Activated CD4-positive, alpha-beta T cell treated with anti-CD3 and anti-CD28 coated beads, Interleukin-2, amount 50 U/mL, for 48 hours (primary cell): ENCODE measurements at regions not wholly inside any gene's neighbourhood (a gene's known extent, or its start where the extent isn't known, plus 50 kb on each side); places are given as distances from the start of the nearest gene placed in this dataset.

ENCODE experiments used
- DNase-seq, 2 experiments: peaks; one replicate each; pipeline ENCODE4 v3.0.0-alpha.2; 2020

GRCh38 chr5:173767574-173768266 is 120.4 kb upstream of the CPEB4 start:
- DNase-seq = no peak

DNA sequence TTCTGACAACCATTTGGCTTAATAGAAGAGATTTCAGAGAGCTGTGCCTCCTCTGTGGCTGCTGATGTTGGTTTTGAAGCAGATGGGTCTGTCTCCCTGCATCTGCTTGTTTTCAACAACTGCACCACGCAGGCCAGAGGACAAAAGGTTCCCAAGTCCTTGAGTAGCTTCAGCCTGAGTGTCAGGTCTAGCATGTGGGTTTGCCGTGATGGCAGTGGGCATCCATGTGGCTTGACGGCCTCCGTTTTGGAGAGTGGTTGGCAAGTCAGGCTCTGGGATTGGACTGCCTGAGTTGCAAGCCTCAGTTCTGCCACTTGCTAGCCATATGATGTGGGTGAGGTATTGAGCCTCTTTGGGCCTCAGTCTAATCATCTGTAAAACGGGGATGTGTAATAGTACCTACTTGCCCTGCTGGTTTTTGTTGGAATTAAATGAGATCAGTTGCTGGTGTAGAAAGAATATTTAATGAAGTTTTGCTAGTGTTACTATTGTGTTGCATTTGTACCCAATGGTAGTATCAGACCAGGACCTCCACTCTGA is 119.8 kb upstream of the CPEB4 start:
- no peak for DNase-seq

DNA sequence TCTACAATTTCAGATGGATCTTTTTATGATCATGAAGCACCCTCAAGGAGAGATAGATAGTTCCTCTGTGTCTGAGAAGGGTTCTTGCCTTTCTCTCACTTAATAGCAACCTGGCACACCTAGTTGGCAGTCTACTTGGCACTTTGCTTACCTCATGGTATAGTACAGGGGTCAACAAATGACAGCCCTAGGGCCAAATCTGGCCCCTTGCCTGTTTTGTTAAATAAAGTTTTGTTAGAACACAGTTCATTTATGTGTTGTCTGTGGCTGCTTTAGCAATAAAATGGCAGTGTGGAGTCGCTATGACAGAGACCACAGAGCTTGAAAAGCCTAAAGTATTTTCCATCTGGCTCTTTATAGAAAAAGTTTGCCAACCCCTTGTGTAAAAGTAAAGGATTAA is 119.3 kb upstream of the CPEB4 start:
- no peak for DNase-seq

- no peak for DNase-seq
Observed at GRCh38 chr5:173770637-173771036, 117.5 kb upstream of the CPEB4 start.

GRCh38 chr5:173771121-173771724 is 116.9 kb upstream of the CPEB4 start:
- no peak for DNase-seq

GRCh38 chr5:173771725-173772383 is 116.3 kb upstream of the CPEB4 start:
- DNase-seq = no peak

DNA sequence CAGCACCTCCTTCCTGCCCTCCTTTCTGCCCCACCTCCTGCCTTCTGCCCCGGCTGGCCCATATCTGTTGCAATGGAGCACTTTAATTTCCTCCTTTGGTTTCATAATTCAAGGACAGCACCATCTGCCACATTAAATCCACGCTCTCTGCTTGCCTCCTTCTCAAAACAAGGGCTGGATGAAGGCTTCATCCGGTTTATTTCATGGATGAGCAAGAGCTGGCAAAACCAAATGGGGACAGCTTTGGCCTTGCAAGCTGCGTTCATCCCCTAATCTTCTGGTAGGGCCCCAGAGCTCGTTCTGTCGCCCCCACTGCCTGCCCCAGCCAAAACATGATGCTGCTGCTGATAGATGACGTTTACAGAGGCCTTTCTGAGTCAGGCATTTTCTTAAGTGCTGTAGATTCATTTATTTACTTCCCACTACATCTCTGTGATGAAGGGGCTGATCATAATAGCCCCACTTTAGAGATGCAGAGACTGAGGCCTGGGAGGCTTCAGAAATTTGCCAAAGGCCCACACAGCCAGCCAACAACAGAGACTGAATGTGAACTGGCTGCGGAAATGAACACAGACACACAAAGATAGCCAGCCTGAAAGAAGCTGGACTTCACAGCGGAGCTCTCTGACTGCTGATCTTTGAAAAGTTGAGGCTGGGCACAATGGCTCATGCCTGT is 115.6 kb upstream of the CPEB4 start:
- DNase-seq = no peak

DNA sequence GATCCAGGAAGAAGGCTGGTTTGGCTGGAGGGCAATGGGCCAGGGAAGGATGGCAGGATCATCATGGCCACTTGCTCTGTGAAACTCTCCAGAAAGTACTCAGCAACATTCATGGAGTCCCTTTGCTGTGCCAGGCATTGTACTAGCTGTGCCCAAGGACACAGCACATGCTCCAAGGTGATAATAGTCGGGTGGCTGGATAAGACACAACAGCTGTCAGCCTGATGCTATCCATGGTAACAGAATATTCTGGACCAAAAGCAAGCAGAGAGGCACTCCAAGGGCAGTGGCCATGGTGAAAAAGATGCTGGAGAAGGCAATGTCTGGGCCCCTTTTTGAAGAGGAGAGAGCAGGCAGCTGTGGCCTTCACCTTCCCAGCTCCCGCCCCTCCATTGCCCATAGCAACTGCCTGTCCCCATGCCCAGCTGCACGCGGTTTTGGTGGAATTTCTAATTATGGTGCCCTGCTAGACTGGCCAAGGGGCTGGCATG is 113.8 kb upstream of the CPEB4 start:
- DNase-seq = no peak

DNA sequence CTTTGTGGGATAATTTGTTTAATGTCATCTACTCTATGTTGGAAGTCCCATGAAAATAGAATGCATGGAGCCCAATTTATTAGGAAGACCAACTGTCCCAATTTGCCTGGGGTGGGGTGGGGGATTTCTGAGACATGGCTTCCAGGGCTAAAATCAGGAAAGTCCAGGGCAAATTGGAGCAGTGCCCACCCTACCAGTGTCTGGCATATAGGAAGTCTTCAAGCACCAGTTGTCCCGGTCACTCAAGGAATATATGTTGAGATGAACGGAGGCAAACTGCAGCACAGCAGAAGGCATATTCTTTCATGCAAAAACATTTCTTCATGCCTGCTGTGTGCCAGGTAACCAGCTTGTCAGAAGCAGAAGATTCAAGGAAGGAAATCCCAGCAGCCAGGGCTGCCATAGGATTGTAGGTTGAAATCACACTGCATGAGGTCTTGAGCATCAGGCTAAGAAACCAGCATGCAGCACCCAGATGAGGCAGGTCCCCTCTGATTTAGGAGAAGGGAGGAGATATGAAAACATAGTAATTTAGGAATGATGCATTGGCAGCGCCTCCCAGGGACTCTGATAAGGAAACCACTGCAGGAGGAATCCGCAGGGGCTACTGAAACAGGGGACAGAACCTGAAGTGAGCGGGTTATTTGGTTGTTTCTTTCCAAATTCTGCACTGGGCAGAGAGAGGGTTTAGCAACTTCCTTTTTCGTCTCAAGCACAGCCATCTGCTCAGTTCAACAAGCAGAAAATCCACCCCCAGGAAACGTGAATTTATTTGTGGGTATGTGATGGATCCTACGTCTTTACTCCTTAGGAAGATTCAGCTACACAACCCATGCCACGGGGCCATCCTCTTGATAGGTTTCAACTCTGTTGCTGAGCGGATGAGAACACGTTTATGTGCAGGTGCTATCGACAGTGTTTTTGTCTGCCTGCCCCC is 112.6 kb upstream of the CPEB4 start:
- no peak for DNase-seq

DNA sequence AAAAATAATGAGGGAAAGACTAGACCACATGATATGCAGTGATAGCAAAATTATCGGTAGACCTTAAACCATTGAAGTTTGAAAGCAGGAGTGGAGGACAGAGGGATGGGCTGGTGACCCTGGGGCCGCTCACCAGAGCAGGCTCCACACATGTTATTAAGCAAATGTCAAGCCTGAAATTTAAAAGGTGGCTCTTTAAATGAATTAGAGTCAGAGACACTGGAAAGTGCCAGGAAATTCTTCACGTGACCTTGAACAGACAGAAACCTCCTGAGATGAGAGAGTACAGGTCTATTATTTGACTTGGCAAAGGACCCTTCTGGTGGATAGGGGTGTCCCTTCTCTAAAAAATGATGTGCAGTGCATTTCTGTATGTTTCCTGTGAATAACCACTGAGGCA is 111.0 kb upstream of the CPEB4 start:
- DNase-seq = no peak

GRCh38 chr5:173777674-173778073 is 110.5 kb upstream of the CPEB4 start:
- no peak for DNase-seq

DNA sequence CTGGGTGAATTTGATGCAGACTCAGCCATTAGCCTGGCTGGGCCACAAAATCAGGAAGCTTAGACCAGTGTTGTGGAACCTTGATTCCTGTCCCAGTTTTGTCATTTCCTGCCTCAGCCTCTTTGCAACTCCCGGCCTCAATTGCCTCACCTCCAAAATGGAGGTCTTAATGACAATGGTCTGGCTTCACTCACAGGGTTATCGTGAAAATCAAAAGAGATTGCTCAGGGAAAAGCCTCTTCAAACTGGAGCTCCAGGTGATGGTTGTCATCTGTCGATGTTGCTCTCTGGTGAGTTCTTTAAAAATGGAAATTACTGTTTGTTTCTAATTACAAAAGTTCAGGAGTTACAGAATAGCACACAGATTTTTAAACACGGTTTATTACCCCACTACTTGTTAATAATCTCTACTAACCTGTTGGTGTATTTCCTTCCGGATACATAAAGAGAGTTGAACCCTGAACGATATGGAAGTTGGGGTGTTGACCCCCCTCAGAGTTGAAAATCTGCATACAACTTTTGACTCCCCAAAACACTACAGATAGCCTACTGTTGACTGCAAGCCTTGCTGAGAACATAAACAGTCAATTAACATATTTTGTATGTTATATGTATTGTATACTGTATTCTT is 109.9 kb upstream of the CPEB4 start:
- no peak for DNase-seq

DNA sequence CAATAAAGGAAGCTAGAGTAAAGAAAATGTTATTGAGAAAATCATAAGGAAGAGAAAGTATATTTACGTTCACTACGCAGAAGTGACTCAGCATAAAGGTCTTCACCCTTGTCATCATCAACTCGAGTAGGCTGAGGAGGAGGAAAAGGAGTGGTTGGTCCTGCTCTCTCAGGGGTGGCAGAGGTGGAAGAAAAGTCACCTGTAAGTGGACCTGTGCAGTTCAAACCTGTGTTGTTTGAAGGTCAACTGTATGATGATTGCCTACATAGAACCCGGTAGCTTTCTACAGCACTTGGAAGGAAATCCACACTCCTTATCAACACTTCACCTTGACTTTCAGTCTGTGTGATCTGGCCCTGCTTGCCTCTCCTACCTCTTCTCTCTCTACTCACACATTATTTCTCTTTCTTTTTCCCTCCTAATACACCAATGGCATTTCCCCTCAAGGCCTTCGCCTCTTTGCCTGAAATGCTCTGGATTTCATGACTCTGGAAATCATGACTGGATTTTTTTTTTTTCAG is 109.3 kb upstream of the CPEB4 start:
- DNase-seq = no peak

DNA sequence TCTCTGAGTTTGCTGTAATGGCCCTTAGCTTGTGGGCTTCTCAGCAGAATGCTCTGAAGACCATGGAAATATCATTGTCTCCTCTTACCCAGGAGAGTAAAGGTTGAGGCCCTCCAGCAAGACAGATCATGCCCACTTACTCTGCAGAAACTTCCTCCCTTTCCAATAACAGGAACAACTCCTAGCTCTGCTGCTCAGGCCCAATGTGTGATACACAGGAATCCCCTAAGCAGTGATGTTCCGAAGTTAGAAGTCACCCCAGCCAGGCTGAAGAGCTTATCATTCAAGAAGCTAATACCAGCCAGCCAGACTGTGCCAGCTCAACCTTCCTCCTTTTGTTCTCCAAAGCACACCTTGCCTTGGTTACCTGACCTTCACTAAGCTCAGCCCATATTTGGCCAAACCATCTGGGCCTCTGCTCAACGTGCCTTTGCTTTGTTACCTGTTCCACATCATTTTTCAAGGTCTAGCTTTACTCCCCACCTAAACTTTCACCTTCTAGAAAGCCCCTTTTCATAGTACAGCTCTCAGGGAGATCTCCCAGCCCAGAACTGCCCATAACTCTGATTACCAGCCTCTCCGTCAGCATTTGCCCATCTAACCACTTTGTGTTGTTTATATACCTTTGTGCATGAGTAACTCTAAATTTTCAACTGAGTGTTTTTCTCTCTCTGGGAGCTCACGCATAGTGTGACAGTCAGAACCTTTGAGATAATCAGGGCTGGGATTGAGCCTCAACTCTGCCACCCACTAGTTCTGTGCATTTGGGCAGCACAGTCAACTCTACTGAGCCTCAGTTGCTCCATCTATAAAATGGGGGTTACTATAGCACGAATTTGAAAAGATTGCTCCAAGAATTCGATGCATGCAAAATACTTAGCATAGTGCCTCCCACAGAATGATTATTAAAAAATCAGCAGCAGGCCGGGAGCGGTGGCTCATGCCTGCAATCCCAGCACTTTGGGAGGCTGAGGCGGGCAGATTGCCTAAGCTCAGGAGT is 107.6 kb upstream of the CPEB4 start:
- no peak for DNase-seq

- no peak for DNase-seq
Observed at GRCh38 chr5:173781432-173781815, 106.7 kb upstream of the CPEB4 start.

GRCh38 chr5:173781816-173782670 is 106.1 kb upstream of the CPEB4 start:
- peak; percentile 54 to 66 for DNase-seq

- no peak for DNase-seq
Observed at GRCh38 chr5:173782671-173783101, 105.5 kb upstream of the CPEB4 start.

DNA sequence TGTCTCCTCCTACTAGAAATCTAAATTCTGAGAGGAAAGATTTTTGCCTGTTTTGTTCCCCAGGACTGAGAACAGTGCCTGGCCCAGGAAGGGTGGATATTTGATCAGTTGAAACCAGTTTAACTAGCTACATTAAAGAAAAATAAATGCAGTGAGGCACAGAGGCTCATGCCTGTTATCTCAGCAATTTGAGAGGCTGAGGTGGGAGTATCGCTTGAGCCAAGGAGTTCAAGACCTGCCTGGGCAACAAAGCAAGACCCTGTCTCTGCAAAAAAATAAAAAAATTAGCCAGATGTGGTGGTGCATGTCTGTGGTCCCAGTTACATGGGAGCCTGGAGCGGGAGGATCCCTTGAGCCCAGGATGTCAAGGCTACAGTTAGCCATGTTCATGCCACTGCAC is 104.8 kb upstream of the CPEB4 start:
- no peak for DNase-seq

DNA sequence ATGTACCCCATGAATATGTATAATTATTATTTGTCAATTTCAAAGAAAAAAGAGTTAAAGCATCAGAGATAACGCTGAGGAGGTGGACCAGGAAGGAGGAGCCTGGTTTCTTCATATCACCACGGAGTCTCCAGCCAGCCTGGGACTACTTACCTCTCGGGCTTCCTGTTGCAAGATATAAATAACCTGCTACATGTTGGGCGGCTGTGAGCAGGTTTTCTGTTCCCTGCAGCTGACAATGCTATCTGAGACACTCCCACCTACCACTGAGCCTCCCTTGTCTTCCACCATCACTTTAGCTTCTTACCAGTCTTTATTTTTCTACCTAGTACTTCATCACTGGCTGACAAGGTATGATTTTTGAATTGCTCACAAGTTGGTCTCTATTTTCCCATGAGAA is 102.7 kb upstream of the CPEB4 start:
- no peak for DNase-seq
